ENCODE measurements at regions not wholly inside any gene's neighbourhood (a gene's known extent, or its start where the extent isn't known, plus 50 kb on each side); places are given as distances from the start of the nearest gene placed in this dataset.

- no peak for DNase-seq
Observed at GRCh38 chr2:10985901-10986535, 74.3 kb downstream of the KCNF1 start.

- DNase-seq, result no peak
Observed at GRCh38 chr2:10987439-10987838, 75.7 kb downstream of the KCNF1 start.

- DNase-seq, result no peak
Observed at GRCh38 chr2:10987861-10988260, 76.1 kb downstream of the KCNF1 start.

- no peak for DNase-seq
Observed at GRCh38 chr2:10989151-10989550, 77.4 kb downstream of the KCNF1 start.

GRCh38 chr2:10989782-10990181 is 78.0 kb downstream of the KCNF1 start:
- DNase-seq, result no peak

- no peak for DNase-seq
Observed at GRCh38 chr2:10990561-10991111, 78.9 kb downstream of the KCNF1 start.

GRCh38 chr2:10992023-10992791 is 80.5 kb downstream of the KCNF1 start:
- DNase-seq, result no peak

GRCh38 chr2:10993001-10993481 is 81.3 kb downstream of the KCNF1 start:
- no peak for DNase-seq

- no peak for DNase-seq
Observed at GRCh38 chr2:10995366-10995970, 83.7 kb downstream of the KCNF1 start.

- DNase-seq, result no peak
Observed at GRCh38 chr2:11004199-11004598, 92.5 kb downstream of the KCNF1 start.

GRCh38 chr2:11005032-11005431 is 93.3 kb downstream of the KCNF1 start:
- no peak for DNase-seq

GRCh38 chr2:11006191-11006590 is 94.5 kb downstream of the KCNF1 start:
- DNase-seq, result no peak

GRCh38 chr2:11007331-11008264 is 95.9 kb downstream of the KCNF1 start:
- DNase-seq, result no peak

- no peak for DNase-seq
Observed at GRCh38 chr2:11008773-11009172, 97.0 kb downstream of the KCNF1 start.

GRCh38 chr2:11009176-11009575 is 97.4 kb downstream of the KCNF1 start:
- DNase-seq, result no peak

GRCh38 chr2:11009891-11010290 is 98.2 kb downstream of the KCNF1 start:
- no peak for DNase-seq

GRCh38 chr2:11011359-11011758 is 99.6 kb downstream of the KCNF1 start:
- no peak for DNase-seq

- DNase-seq, result no peak
Observed at GRCh38 chr2:11012131-11012693, 100.5 kb downstream of the KCNF1 start.

- DNase-seq, result no peak
Observed at GRCh38 chr2:11013196-11013595, 101.5 kb downstream of the KCNF1 start.

- no peak for DNase-seq
Observed at GRCh38 chr2:11014026-11014425, 102.3 kb downstream of the KCNF1 start.

GRCh38 chr2:11016735-11017388 is 105.1 kb downstream of the KCNF1 start:
- no peak for DNase-seq

GRCh38 chr2:11017921-11018320 is 106.2 kb downstream of the KCNF1 start:
- DNase-seq, result no peak
